Neural cell (in vitro differentiated cells): ENCODE measurements at regions not wholly inside any gene's neighbourhood (a gene's known extent, or its start where the extent isn't known, plus 50 kb on each side); places are given as distances from the start of the nearest gene placed in this dataset.

Experiments
- H2AFZ ChIP-seq: fragments of 200-600, 300-800 bp; sonication (generic), shearing (Covaris generic); 2 replicates; pipeline ENCODE4 v1.6.0; 2014; ENCODE audit warnings: low read depth, mild to moderate bottlenecking, antibody characterized with exemption, low read length, moderate library complexity
- H3F3A ChIP-seq: fragments of 200-600 bp; shearing (Covaris generic); 2 replicates; pipeline ENCODE4 v1.6.1; 2016; ENCODE audit warnings: mild to moderate bottlenecking, moderate library complexity, mixed read lengths, antibody characterized with exemption, low read length; ENCODE audit not compliant: insufficient read depth, poor library complexity, severe bottlenecking
- H3K27ac ChIP-seq: fragments of 200-600, 300-800 bp; sonication (generic), shearing (Covaris generic); 2 replicates; pipeline ENCODE4 v1.5.1; 2014; ENCODE audit warnings: mild to moderate bottlenecking, low read length, moderate library complexity
- H3K27me3 ChIP-seq: fragments of 300-800, 200-600 bp; sonication (generic), shearing (Covaris generic); 2 replicates; pipeline ENCODE4 v1.6.0; 2014; ENCODE audit warnings: mild to moderate bottlenecking, low read depth, low read length, moderate library complexity; ENCODE audit not compliant: insufficient read depth
- H3K36me3 ChIP-seq: fragments of 300-800, 200-600 bp; sonication (generic), shearing (Covaris generic); 2 replicates; pipeline ENCODE4 v1.5.1; 2014; ENCODE audit warnings: mild to moderate bottlenecking, antibody characterized with exemption, low read length, moderate library complexity; ENCODE audit not compliant: insufficient read depth
- H3K4me2 ChIP-seq: fragments of 300-800, 200-600 bp; sonication (generic), shearing (Covaris generic); 2 replicates; pipeline ENCODE4 v1.6.0; 2014; ENCODE audit warnings: mild to moderate bottlenecking, low read length
- H3K4me3 ChIP-seq: fragments of 300-800, 200-600 bp; sonication (generic), shearing (Covaris generic); 2 replicates; pipeline ENCODE4 v1.5.1; 2014; ENCODE audit warnings: mild to moderate bottlenecking, low read length, moderate library complexity
- H3K79me2 ChIP-seq: fragments of 200-600 bp; shearing (Covaris generic); replicated peaks from 2 replicates; pipeline ENCODE4 v1.6.0; 2014; ENCODE audit warnings: mild to moderate bottlenecking, low read length, moderate library complexity; ENCODE audit not compliant: insufficient read depth
- H3K9ac ChIP-seq: fragments of 300-800, 200-600 bp; sonication (generic), shearing (Covaris generic); 2 replicates; pipeline ENCODE4 v1.6.1; 2016; ENCODE audit warnings: mild to moderate bottlenecking, low read length, mixed read lengths
- H3K9me2 ChIP-seq: fragments of 200-600 bp; shearing (Covaris generic); 2 replicates; pipeline ENCODE4 v1.6.1; 2016; ENCODE audit warnings: mild to moderate bottlenecking, low read length, mixed read lengths; ENCODE audit not compliant: insufficient read depth
- H3K9me3 ChIP-seq: fragments of 200-600, 300-800 bp; sonication (generic), shearing (Covaris generic); 2 replicates; pipeline ENCODE4 v1.6.1; 2016; ENCODE audit warnings: mild to moderate bottlenecking, mixed run types, low read length, moderate library complexity, mixed read lengths
- H4K20me1 ChIP-seq: fragments of 200-600 bp; shearing (Covaris generic); 2 replicates; pipeline ENCODE4 v1.6.1; 2016; ENCODE audit warnings: mild to moderate bottlenecking, mixed run types; ENCODE audit not compliant: insufficient read depth
- EZH2 ChIP-seq: fragments of 200-600, 300-800 bp; shearing (Covaris generic), sonication (generic); IDR thresholded peaks from 2 replicates; pipeline ENCODE4 v1.6.1; 2014; ENCODE audit warnings: antibody characterized with exemption, low read length, borderline replicate concordance, mild to moderate bottlenecking; ENCODE audit not compliant: insufficient read depth, poor library complexity, severe bottlenecking
- MXI1 ChIP-seq: fragments of 450-650 bp; conservative IDR thresholded peaks from 2 replicates; pipeline ENCODE4 v1.6.1; 2014; ENCODE audit warnings: antibody characterized with exemption, mild to moderate bottlenecking; ENCODE audit not compliant: poor library complexity, severe bottlenecking
- POLR2AphosphoS5 ChIP-seq: IDR thresholded peaks from 2 replicates; pipeline ENCODE4 v1.6.1; 2012
- RAD21 ChIP-seq: fragments of 450-650 bp; conservative IDR thresholded peaks from 2 replicates; pipeline ENCODE4 v1.6.1; 2014; ENCODE audit warnings: antibody characterized with exemption, mild to moderate bottlenecking, moderate library complexity
- SMC3 ChIP-seq: fragments of 450-650 bp; conservative IDR thresholded peaks from 2 replicates; pipeline ENCODE4 v1.6.1; 2014; ENCODE audit warnings: antibody characterized with exemption, mild to moderate bottlenecking, moderate library complexity; ENCODE audit not compliant: poor library complexity
- TF ChIP-seq, protein P1 (sequence below): IDR thresholded peaks from 2 replicates; pipeline ENCODE4 v1.6.1; 2012; ENCODE audit warnings: borderline replicate concordance
- TF ChIP-seq, protein P2 (sequence below): fragments of 450-650 bp; IDR thresholded peaks from 2 replicates; pipeline ENCODE4 v1.5.1; 2014; ENCODE audit warnings: antibody characterized with exemption, mild to moderate bottlenecking, moderate library complexity; ENCODE audit not compliant: poor library complexity, severe bottlenecking

DNA sequence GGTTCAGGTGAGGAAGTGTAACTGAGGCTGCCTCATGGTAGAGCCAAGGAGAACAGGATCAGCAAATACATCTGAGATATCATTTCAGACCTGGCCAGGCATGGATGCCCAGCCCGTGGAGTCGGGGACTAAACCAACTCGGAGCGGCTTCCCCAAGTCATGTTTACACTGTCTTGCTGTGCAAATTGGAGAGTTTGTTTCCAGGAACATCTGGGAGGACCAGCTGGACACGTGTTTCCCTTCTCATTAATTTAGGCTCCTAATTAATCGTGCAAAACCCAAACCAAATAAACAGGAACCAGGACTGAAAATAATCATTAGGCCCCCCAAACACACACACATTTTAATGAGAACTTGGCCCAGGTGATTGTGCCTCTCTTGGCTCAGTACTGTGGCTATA, 70.9 kb upstream of the SALL1 start:
- Histone ChIP-seq H3K4me2 (no peak overlapping the region), H3K27me3 (no peaks in the 10 kb centered on the region), H3F3A (no peaks in the 10 kb centered on the region), H3K79me2 (no peaks in the 10 kb centered on the region), H3K36me3 (no peaks in the 10 kb centered on the region), H3K9ac (no peak overlapping the region), H3K4me3 (no peak overlapping the region), H3K27ac (no peak overlapping the region), H4K20me1 (no peaks in the 10 kb centered on the region), H3K9me3 (no peaks in the 10 kb centered on the region), H3K9me2 (no peaks in the 10 kb centered on the region), H2AFZ (no peak overlapping the region)
- TF ChIP-seq POLR2AphosphoS5 (no peak), RAD21 (no peak), MXI1 (no peak), EZH2 (no peak), SMC3 (no peak)
- TF ChIP-seq, protein P1, sequence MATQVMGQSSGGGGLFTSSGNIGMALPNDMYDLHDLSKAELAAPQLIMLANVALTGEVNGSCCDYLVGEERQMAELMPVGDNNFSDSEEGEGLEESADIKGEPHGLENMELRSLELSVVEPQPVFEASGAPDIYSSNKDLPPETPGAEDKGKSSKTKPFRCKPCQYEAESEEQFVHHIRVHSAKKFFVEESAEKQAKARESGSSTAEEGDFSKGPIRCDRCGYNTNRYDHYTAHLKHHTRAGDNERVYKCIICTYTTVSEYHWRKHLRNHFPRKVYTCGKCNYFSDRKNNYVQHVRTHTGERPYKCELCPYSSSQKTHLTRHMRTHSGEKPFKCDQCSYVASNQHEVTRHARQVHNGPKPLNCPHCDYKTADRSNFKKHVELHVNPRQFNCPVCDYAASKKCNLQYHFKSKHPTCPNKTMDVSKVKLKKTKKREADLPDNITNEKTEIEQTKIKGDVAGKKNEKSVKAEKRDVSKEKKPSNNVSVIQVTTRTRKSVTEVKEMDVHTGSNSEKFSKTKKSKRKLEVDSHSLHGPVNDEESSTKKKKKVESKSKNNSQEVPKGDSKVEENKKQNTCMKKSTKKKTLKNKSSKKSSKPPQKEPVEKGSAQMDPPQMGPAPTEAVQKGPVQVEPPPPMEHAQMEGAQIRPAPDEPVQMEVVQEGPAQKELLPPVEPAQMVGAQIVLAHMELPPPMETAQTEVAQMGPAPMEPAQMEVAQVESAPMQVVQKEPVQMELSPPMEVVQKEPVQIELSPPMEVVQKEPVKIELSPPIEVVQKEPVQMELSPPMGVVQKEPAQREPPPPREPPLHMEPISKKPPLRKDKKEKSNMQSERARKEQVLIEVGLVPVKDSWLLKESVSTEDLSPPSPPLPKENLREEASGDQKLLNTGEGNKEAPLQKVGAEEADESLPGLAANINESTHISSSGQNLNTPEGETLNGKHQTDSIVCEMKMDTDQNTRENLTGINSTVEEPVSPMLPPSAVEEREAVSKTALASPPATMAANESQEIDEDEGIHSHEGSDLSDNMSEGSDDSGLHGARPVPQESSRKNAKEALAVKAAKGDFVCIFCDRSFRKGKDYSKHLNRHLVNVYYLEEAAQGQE: no peak
- TF ChIP-seq, protein P2, sequence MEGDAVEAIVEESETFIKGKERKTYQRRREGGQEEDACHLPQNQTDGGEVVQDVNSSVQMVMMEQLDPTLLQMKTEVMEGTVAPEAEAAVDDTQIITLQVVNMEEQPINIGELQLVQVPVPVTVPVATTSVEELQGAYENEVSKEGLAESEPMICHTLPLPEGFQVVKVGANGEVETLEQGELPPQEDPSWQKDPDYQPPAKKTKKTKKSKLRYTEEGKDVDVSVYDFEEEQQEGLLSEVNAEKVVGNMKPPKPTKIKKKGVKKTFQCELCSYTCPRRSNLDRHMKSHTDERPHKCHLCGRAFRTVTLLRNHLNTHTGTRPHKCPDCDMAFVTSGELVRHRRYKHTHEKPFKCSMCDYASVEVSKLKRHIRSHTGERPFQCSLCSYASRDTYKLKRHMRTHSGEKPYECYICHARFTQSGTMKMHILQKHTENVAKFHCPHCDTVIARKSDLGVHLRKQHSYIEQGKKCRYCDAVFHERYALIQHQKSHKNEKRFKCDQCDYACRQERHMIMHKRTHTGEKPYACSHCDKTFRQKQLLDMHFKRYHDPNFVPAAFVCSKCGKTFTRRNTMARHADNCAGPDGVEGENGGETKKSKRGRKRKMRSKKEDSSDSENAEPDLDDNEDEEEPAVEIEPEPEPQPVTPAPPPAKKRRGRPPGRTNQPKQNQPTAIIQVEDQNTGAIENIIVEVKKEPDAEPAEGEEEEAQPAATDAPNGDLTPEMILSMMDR: no peak

DNA sequence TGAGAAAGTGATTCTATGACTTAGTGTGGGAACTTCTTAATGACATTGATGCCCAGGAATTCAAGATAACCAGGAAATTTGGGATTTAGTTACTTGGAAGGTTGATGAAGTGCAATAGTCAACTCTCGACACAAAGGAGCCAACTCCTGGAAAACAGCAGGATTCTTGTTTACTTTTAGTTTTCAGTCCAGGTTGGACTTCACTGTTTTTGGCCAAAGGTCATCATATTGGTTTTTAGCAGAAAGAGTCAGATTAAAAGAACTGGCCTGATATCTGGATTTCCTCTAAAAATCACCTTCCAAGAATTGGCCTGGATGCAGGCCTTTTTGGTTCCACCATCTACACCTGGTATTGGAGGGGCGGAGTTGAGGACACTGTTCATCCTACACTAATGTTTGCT, 60.1 kb upstream of the SALL1 start:
- no peak overlapping the region for H3K27ac ChIP-seq
- no peak overlapping the region for H3K4me3 ChIP-seq
- no peaks in the 10 kb centered on the region for H3K9me2 ChIP-seq
- H2AFZ ChIP-seq: no peak overlapping the region
- no peaks in the 10 kb centered on the region for H3K9me3 ChIP-seq
- H3K27me3 ChIP-seq: no peaks in the 10 kb centered on the region
- no peaks in the 10 kb centered on the region for H3F3A ChIP-seq
- H3K79me2 ChIP-seq: no peaks in the 10 kb centered on the region
- TF ChIP-seq EZH2 (no peak), POLR2AphosphoS5 (no peak), RAD21 (no peak)
- TF ChIP-seq, protein P2: no peak
- no peak overlapping the region for H3K4me2 ChIP-seq
- no peaks in the 10 kb centered on the region for H3K36me3 ChIP-seq
- no peak overlapping the region for H3K9ac ChIP-seq
- H4K20me1 ChIP-seq: no peaks in the 10 kb centered on the region
